ENCODE measurements at regions not wholly inside any gene's neighbourhood (a gene's known extent, or its start where the extent isn't known, plus 50 kb on each side); places are given as distances from the start of the nearest gene placed in this dataset.
A peak's percentile ranks its signal among the peaks of the same experiment; 100 is the strongest.

- intact Hi-C loops (cut with DNase I; ENCODE audit: low total_unique reads), result no loop called here
- TF ChIP-seq POLR2A (IDR thresholded peaks at IDR 0.05), result no peak
- TF ChIP-seq CTCF (IDR thresholded peaks at IDR 0.05 in 4 of 5, conservative IDR thresholded peaks at IDR 0.05 in 1 of 5), result no peak
Observed at GRCh38 chr9:107070586-107070985, 207.6 kb downstream of the ZNF462 start.

DNA sequence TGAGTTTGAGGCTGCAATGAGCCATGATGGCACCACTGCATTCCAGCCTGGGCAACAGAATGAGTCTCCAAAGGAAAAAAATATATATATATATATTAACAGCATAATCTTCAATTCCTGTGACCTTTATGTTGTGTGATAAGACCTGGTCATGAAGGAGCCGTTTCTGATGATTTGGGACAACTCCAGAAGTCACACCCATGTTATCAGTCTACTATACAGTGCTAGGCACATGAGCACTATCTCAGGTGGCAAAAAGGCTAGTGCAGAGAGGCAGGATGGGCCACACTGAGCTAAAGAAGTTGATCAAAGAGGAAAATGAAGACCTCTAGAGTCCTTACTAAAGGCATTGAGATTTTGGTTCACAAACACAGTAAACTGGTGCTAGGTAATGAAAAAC, 205.0 kb upstream of the RAD23B start:
- Histone ChIP-seq H3K27me3 (no peaks in the 10 kb centered on the region), H3K4me1 (peaks cover 0 to 4% of the 10 kb centered on the region in 2 donors), H3K36me3 (no peaks in the 10 kb centered on the region), H3K4me3 (no peak overlapping the region), H3K27ac (no peak overlapping the region), H3K9me3 (no peaks in the 10 kb centered on the region)
- ATAC-seq, result no peak
- intact Hi-C loops (cut with DNase I; ENCODE audit: low total_unique reads), result no loop called here
- in situ Hi-C loops (cut with MboI; ENCODE audit: low sequenced_read_pairs in 4 of 4), result loop anchor here in 1 of 4 donors (25.0 kb wide), 1 partner anchor 109 kb away; no protein-coding TSS in a partner anchor
- DNase-seq, result no peak
- TF ChIP-seq CTCF (IDR thresholded peaks at IDR 0.05 in 4 of 5, conservative IDR thresholded peaks at IDR 0.05 in 1 of 5), result no peak
- no peak for TF ChIP-seq POLR2A (IDR thresholded peaks at IDR 0.05)

More at GRCh38 chr9:107070586-107070985, 207.6 kb downstream of the ZNF462 start:
- DNase-seq (no peak), ATAC-seq (no peak)
- in situ Hi-C loops (cut with MboI; ENCODE audit: low sequenced_read_pairs in 4 of 4), result no loop called here
- H3K36me3 ChIP-seq, result no peaks in the 10 kb centered on the region
- peaks cover 0 to 3% of the 10 kb centered on the region in 2 donors for H3K4me1 ChIP-seq
- H3K9me3 ChIP-seq, result no peaks in the 10 kb centered on the region
- H3K27me3 ChIP-seq, result no peaks in the 10 kb centered on the region
- no peak overlapping the region for H3K4me3 ChIP-seq
- no peak overlapping the region for H3K27ac ChIP-seq

DNA sequence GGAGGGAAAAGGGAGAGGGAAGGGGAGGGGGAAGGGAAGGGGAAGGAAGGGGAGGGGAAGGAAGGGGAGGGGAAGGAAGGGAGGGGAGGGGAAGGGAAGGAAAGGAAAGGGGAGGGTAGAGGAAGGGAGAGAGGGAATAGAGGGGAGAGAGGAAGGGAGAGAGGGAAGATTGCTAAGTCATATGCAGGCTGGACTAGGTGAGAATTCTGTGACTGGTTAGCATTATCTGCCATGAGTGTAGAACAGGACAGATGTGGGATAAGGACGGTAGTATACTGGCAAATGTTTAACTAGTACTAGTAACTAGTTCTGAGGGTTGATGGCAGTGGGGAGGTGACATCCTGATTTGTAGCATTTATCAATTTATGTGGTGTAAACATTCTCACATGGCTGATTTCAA, 203.5 kb upstream of the RAD23B start:
- no peak overlapping the region for H3K27ac ChIP-seq
- no peaks in the 10 kb centered on the region for H3K36me3 ChIP-seq
- intact Hi-C loops (cut with DNase I; ENCODE audit: low total_unique reads) (no loop called here), in situ Hi-C loops (cut with MboI; ENCODE audit: low sequenced_read_pairs in 4 of 4) (loop anchor here in 1 of 4 donors (25.0 kb wide), 1 partner anchor 108 kb away; no protein-coding TSS in a partner anchor)
- ATAC-seq (no peak), DNase-seq (no peak)
- H3K27me3 ChIP-seq, result no peaks in the 10 kb centered on the region
- H3K9me3 ChIP-seq, result no peaks in the 10 kb centered on the region
- TF ChIP-seq CTCF (IDR thresholded peaks at IDR 0.05 in 4 of 5, conservative IDR thresholded peaks at IDR 0.05 in 1 of 5), result no peak
- TF ChIP-seq POLR2A (IDR thresholded peaks at IDR 0.05), result no peak
- peaks cover 0 to 4% of the 10 kb centered on the region in 2 donors for H3K4me1 ChIP-seq
- no peak overlapping the region for H3K4me3 ChIP-seq

DNA sequence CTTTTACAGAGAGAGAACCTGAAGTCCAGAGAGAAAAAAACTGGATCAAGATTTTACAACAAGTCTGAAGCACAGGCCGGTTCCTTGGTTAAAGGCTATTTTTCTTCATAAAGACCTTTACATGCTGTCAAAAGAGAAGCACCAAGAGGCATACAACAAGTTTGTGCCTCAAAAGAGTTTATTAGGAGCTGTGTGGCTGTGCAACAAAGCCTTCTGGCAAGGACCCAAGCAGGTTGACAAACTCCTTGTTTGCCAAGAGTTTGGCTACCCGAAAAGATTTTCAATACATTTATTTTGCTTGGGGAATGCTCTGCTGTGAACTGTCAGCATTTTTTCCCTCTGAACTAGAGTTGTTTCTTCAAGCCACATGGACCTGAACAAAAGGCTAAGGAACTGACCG, 202.9 kb upstream of the RAD23B start:
- Histone ChIP-seq H3K36me3 (no peaks in the 10 kb centered on the region), H3K9me3 (no peaks in the 10 kb centered on the region), H3K27me3 (no peaks in the 10 kb centered on the region), H3K4me1 (peaks cover 3 to 8% of the 10 kb centered on the region in 2 donors), H3K27ac (no peak overlapping the region), H3K4me3 (no peak overlapping the region)
- intact Hi-C loops (cut with DNase I; ENCODE audit: low total_unique reads) (loop anchor here (10.0 kb wide), 1 partner anchor 95 kb away; no protein-coding TSS in a partner anchor), in situ Hi-C loops (cut with MboI; ENCODE audit: low sequenced_read_pairs in 4 of 4) (loop anchor here in 1 of 4 donors (25.0 kb wide), 1 partner anchor 107 kb away; no protein-coding TSS in a partner anchor)
- ATAC-seq (no peak), DNase-seq (no peak)
- TF ChIP-seq CTCF (IDR thresholded peaks at IDR 0.05 in 4 of 5, conservative IDR thresholded peaks at IDR 0.05 in 1 of 5) (no peak), POLR2A (IDR thresholded peaks at IDR 0.05) (no peak)

- no peaks in the 10 kb centered on the region for H3K27me3 ChIP-seq
- no peak for TF ChIP-seq CTCF (IDR thresholded peaks at IDR 0.05 in 4 of 5, conservative IDR thresholded peaks at IDR 0.05 in 1 of 5)
- TF ChIP-seq POLR2A (IDR thresholded peaks at IDR 0.05), result no peak
- H3K4me1 ChIP-seq, result peaks cover 17 to 19% of the 10 kb centered on the region in 2 donors
- intact Hi-C loops (cut with DNase I; ENCODE audit: low total_unique reads), result loop anchor here (10.0 kb wide), 1 partner anchor 88 kb away; no protein-coding TSS in a partner anchor
- H3K27ac ChIP-seq, result peak overlapping the region in 1 of 4 donors; percentile 58
- ATAC-seq (no peak), DNase-seq (no peak)
- in situ Hi-C loops (cut with MboI; ENCODE audit: low sequenced_read_pairs in 4 of 4), result loop anchor here in 1 of 4 donors (25.0 kb wide), 1 partner anchor 101 kb away; no protein-coding TSS in a partner anchor
- H3K9me3 ChIP-seq, result peaks cover 0 to 6% (median 0%) of the 10 kb centered on the region in 3 donors
- H3K36me3 ChIP-seq, result no peaks in the 10 kb centered on the region
- H3K4me3 ChIP-seq, result no peak overlapping the region
Observed at GRCh38 chr9:107086460-107086859, 196.6 kb upstream of the RAD23B start.
